Ishikawa (cell line): ENCODE measurements at regions not wholly inside any gene's neighbourhood (a gene's known extent, or its start where the extent isn't known, plus 50 kb on each side); places are given as distances from the start of the nearest gene placed in this dataset.

Source experiments
- CEBPB ChIP-seq: IDR thresholded peaks from 2 replicates; pipeline ENCODE4 v1.6.1; 2012
- EGR1 ChIP-seq: IDR thresholded peaks from 2 replicates; pipeline ENCODE4 v1.6.1; 2012
- EP300 ChIP-seq: IDR thresholded peaks from 2 replicates; pipeline ENCODE4 v1.6.1; 2012; ENCODE audit warnings: borderline replicate concordance
- FOXM1 ChIP-seq: IDR thresholded peaks from 2 replicates; pipeline ENCODE4 v1.6.1; 2012; ENCODE audit warnings: low read depth, borderline replicate concordance
- NFIC ChIP-seq: IDR thresholded peaks from 2 replicates; pipeline ENCODE4 v1.6.1; 2012
- RAD21 ChIP-seq: IDR thresholded peaks from 2 replicates; pipeline ENCODE4 v1.6.1; 2012; ENCODE audit warnings: low read depth
- TAF1 ChIP-seq: IDR thresholded peaks from 2 replicates; pipeline ENCODE4 v1.6.1; 2012; ENCODE audit warnings: low read depth, mild to moderate bottlenecking
- YY1 ChIP-seq: IDR thresholded peaks from 2 replicates; pipeline ENCODE4 v1.6.1; 2012; ENCODE audit warnings: low read depth
- ZBTB7A ChIP-seq: IDR thresholded peaks from 2 replicates; pipeline ENCODE4 v1.6.1; 2012; ENCODE audit warnings: low read depth
- TF ChIP-seq, protein P1 (sequence below): IDR thresholded peaks from 2 replicates; pipeline ENCODE4 v1.6.1; 2012

DNA sequence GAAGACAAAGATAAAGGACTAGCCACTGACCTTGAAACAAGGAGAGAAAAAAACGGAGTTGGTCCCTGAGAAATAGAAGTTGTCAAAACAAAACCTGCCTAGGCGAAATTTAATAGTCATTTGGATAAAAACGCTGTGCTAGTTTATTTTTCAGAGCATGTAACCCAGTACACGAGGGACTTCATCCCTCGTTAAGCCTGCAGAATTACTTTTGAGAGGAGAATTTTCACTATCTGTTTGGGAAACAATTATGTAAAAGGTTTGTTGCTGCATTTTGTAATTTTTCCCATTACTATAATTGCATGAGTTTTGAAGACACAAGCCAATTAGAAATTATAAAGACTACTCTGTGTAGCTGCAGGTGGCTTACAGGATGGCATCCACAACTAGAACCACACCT is 71.6 kb upstream of the MAP3K7 start:
- TF ChIP-seq, protein P1, sequence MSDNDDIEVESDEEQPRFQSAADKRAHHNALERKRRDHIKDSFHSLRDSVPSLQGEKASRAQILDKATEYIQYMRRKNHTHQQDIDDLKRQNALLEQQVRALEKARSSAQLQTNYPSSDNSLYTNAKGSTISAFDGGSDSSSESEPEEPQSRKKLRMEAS, result no peak
- TF ChIP-seq CEBPB (no peak), EP300 (no peak), TAF1 (no peak), RAD21 (no peak), YY1 (no peak), FOXM1 (no peak), ZBTB7A (no peak), NFIC (no peak), EGR1 (no peak)
